ENCODE measurements at regions not wholly inside any gene's neighbourhood (a gene's known extent, or its start where the extent isn't known, plus 50 kb on each side); places are given as distances from the start of the nearest gene placed in this dataset.

DNA sequence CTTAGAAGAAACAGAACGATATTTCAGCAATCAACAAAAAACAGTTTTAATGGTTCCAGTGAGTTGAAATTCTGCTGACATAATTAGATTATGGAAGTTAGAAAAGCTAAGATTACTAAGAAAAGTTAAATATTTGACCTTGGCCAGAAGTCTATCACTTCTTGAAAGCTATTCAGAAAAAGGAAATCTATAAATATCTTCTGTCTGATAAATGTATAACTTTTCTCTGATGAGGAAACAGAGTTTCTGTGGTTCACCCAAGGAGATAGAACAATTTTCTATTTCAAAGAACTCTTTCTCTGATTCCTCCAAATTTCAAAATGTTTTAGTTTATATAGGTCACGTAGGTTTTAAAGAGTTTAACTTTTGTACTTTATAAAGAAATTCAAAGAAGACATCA is 438.4 kb upstream of the CHORDC1 start:
- ChIA-PET POLR2A (no interaction called here), CTCF (no interaction called here)
- Histone ChIP-seq H3K9me3 (ENCODE audit: control insufficient read depth, insufficient read depth, low read depth, low read length) (no peaks in the 10 kb centered on the region), H3K4me1 (ENCODE audit: control insufficient read depth, insufficient read depth, low read length) (no peaks in the 10 kb centered on the region), H3K36me3 (ENCODE audit: control insufficient read depth in 2 of 2, insufficient read depth in 1 of 2, low read length in 2 of 2) (no peaks in the 10 kb centered on the region), H3K27ac (ENCODE audit: extremely low read depth, low read depth, low read length) (no peak overlapping the region), H3K4me3 (ENCODE audit: low read depth, low read length) (no peak overlapping the region)
- TF ChIP-seq GLIS1 (tag by site-specific recombination; IDR thresholded peaks at IDR 0.05) = no peak
- TF ChIP-seq, protein P1, sequence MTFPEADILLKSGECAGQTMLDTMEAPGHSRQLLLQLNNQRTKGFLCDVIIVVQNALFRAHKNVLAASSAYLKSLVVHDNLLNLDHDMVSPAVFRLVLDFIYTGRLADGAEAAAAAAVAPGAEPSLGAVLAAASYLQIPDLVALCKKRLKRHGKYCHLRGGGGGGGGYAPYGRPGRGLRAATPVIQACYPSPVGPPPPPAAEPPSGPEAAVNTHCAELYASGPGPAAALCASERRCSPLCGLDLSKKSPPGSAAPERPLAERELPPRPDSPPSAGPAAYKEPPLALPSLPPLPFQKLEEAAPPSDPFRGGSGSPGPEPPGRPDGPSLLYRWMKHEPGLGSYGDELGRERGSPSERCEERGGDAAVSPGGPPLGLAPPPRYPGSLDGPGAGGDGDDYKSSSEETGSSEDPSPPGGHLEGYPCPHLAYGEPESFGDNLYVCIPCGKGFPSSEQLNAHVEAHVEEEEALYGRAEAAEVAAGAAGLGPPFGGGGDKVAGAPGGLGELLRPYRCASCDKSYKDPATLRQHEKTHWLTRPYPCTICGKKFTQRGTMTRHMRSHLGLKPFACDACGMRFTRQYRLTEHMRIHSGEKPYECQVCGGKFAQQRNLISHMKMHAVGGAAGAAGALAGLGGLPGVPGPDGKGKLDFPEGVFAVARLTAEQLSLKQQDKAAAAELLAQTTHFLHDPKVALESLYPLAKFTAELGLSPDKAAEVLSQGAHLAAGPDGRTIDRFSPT (tag by site-specific recombination; IDR thresholded peaks at IDR 0.05) = no peak
- TF ChIP-seq ZNF544 (tag by site-specific recombination; IDR thresholded peaks at IDR 0.05) = no peak
- TF ChIP-seq ZNF76 (tag by site-specific recombination; IDR thresholded peaks at IDR 0.05; ENCODE audit: borderline replicate concordance, low read depth) = no peak

GRCh38 chr11:90656171-90656570 is 433.3 kb upstream of the CHORDC1 start:
- CTCF ChIA-PET = no interaction called here
- no peaks in the 10 kb centered on the region for H3K9me3 ChIP-seq (ENCODE audit: control insufficient read depth, insufficient read depth, low read depth, low read length)
- no peaks in the 10 kb centered on the region for H3K4me1 ChIP-seq (ENCODE audit: control insufficient read depth, insufficient read depth, low read length)
- H3K27ac ChIP-seq (ENCODE audit: extremely low read depth, low read depth, low read length) = no peak overlapping the region
- H3K36me3 ChIP-seq (ENCODE audit: control insufficient read depth in 2 of 2, insufficient read depth in 1 of 2, low read length in 2 of 2) = no peaks in the 10 kb centered on the region
- TF ChIP-seq ZNF280D (tag by site-specific recombination; IDR thresholded peaks at IDR 0.05) (no peak), ZNF600 (tag by site-specific recombination; IDR thresholded peaks at IDR 0.05) (no peak), ZSCAN5A (tag by site-specific recombination; IDR thresholded peaks at IDR 0.05) (no peak), SP3 (tag by site-specific recombination; IDR thresholded peaks at IDR 0.05) (no peak), ZNF544 (tag by site-specific recombination; IDR thresholded peaks at IDR 0.05) (no peak), YY2 (tag by site-specific recombination; IDR thresholded peaks at IDR 0.05) (no peak)
- TF ChIP-seq, protein P2, sequence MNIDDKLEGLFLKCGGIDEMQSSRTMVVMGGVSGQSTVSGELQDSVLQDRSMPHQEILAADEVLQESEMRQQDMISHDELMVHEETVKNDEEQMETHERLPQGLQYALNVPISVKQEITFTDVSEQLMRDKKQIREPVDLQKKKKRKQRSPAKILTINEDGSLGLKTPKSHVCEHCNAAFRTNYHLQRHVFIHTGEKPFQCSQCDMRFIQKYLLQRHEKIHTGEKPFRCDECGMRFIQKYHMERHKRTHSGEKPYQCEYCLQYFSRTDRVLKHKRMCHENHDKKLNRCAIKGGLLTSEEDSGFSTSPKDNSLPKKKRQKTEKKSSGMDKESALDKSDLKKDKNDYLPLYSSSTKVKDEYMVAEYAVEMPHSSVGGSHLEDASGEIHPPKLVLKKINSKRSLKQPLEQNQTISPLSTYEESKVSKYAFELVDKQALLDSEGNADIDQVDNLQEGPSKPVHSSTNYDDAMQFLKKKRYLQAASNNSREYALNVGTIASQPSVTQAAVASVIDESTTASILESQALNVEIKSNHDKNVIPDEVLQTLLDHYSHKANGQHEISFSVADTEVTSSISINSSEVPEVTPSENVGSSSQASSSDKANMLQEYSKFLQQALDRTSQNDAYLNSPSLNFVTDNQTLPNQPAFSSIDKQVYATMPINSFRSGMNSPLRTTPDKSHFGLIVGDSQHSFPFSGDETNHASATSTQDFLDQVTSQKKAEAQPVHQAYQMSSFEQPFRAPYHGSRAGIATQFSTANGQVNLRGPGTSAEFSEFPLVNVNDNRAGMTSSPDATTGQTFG (tag by site-specific recombination; IDR thresholded peaks at IDR 0.05; ENCODE audit: borderline replicate concordance) = no peak
- no peak overlapping the region for H3K4me3 ChIP-seq (ENCODE audit: low read depth, low read length)
- POLR2A ChIA-PET = no interaction called here

DNA sequence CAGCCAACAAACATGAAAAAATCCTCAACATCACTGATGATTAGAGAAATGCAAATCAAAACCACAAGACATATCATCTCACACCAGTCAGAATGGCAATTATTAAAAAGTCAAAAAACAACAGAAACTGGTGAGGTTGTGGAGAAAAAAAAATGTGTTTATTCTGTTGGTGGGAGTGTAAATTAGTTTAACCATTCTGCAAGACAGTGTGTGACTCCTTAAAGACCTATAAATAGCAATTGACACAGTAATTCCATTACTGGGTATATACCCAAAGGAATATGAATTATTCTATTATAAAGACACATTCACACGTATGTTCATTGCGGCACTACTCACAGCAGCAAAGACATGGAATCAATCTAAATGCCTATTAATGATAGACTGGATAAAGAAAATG is 427.3 kb upstream of the CHORDC1 start:
- H3K4me1 ChIP-seq (ENCODE audit: control insufficient read depth, insufficient read depth, low read length) = no peaks in the 10 kb centered on the region
- no peak overlapping the region for H3K4me3 ChIP-seq (ENCODE audit: low read depth, low read length)
- no peaks in the 10 kb centered on the region for H3K9me3 ChIP-seq (ENCODE audit: control insufficient read depth, insufficient read depth, low read depth, low read length)
- CTCF ChIA-PET = no interaction called here
- no peak overlapping the region for H3K27ac ChIP-seq (ENCODE audit: extremely low read depth, low read depth, low read length)
- POLR2A ChIA-PET = no interaction called here
- H3K36me3 ChIP-seq (ENCODE audit: control insufficient read depth in 2 of 2, insufficient read depth in 1 of 2, low read length in 2 of 2) = no peaks in the 10 kb centered on the region
- TF ChIP-seq ZNF571 (tag by site-specific recombination; IDR thresholded peaks at IDR 0.05) = no peak
- TF ChIP-seq SP7 (tag by site-specific recombination; IDR thresholded peaks at IDR 0.05) = no peak
- TF ChIP-seq ZBTB21 (tag by site-specific recombination; IDR thresholded peaks at IDR 0.05) = no peak
- TF ChIP-seq ZNF600 (tag by site-specific recombination; IDR thresholded peaks at IDR 0.05) = no peak
- no peak for TF ChIP-seq HOXC10 (CRISPR knock-in tag; IDR thresholded peaks at IDR 0.05)
- no peak for TF ChIP-seq ZNF580 (tag by site-specific recombination; IDR thresholded peaks at IDR 0.05)
- TF ChIP-seq KLF1 (tag by site-specific recombination; IDR thresholded peaks at IDR 0.05) = no peak
- TF ChIP-seq, protein P3, sequence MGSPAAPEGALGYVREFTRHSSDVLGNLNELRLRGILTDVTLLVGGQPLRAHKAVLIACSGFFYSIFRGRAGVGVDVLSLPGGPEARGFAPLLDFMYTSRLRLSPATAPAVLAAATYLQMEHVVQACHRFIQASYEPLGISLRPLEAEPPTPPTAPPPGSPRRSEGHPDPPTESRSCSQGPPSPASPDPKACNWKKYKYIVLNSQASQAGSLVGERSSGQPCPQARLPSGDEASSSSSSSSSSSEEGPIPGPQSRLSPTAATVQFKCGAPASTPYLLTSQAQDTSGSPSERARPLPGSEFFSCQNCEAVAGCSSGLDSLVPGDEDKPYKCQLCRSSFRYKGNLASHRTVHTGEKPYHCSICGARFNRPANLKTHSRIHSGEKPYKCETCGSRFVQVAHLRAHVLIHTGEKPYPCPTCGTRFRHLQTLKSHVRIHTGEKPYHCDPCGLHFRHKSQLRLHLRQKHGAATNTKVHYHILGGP (tag by site-specific recombination; IDR thresholded peaks at IDR 0.05) = no peak
- no peak for TF ChIP-seq ZNF175 (tag by site-specific recombination; IDR thresholded peaks at IDR 0.05)
- no peak for TF ChIP-seq ZFP41 (tag by site-specific recombination; IDR thresholded peaks at IDR 0.05; ENCODE audit: borderline replicate concordance)
- no peak for TF ChIP-seq ZFHX2 (tag by site-specific recombination; conservative IDR thresholded peaks at IDR 0.05)
- no peak for TF ChIP-seq ZXDB (tag by site-specific recombination; IDR thresholded peaks at IDR 0.05)
- no peak for TF ChIP-seq ZNF184 (tag by site-specific recombination; IDR thresholded peaks at IDR 0.05)
